Erythroblast (primary cell): ENCODE measurements at regions not wholly inside any gene's neighbourhood (a gene's known extent, or its start where the extent isn't known, plus 50 kb on each side); places are given as distances from the start of the nearest gene placed in this dataset.

ENCODE experiments used
- GATA1 ChIP-seq: IDR thresholded peaks from 2 replicates; pipeline ENCODE4 v1.6.1; 2011; ENCODE audit warnings: low read depth, mild to moderate bottlenecking, control low read depth, low read length, moderate library complexity
- POLR2A ChIP-seq: IDR thresholded peaks from 2 replicates; pipeline ENCODE4 v1.6.1; 2011; ENCODE audit warnings: mild to moderate bottlenecking, low read length

DNA sequence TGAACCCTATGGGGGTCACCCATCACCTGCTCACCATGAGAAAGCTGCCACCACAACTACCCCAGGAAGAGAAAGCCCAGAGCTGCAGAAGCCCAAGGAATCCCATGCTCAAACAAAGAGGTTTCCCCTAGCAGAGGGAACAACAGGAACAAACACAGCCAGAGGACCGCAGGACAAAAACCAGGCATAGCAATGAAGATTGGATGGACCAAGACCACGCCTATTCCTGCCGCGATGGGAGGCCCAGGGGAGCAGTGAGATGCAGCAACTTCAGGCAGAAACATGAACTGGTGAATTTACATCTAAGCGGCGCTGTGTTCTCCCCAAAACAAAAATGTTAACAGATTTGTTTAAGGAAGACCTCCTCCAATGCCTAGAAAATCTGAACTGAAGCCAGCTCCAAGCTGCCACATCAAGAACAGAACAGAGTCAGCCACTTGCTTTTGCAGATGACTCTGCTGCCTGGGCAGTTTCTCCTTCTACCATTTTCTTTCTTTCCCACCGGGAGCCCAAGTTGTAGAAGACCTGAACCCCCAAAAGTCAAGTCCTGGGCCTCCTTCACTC is 134.2 kb upstream of the NEBL start:
- TF ChIP-seq POLR2A = no peak
- no peak for TF ChIP-seq GATA1
